ENCODE measurements at regions not wholly inside any gene's neighbourhood (a gene's known extent, or its start where the extent isn't known, plus 50 kb on each side); places are given as distances from the start of the nearest gene placed in this dataset.
A peak's percentile ranks its signal among the peaks of the same experiment; 100 is the strongest.

GRCh38 chr4:163665521-163666331 is 171.2 kb downstream of the TMA16 start:
- TF ChIP-seq CTCF (IDR thresholded peaks at IDR 0.05) (peak in 1 of 12 donors; percentile 8), POLR2A (IDR thresholded peaks at IDR 0.05) (no peak)

Measured in heart left ventricle (tissue), 13 donors.